ENCODE measurements at regions not wholly inside any gene's neighbourhood (a gene's known extent, or its start where the extent isn't known, plus 50 kb on each side); places are given as distances from the start of the nearest gene placed in this dataset.

- TF ChIP-seq, protein P1, sequence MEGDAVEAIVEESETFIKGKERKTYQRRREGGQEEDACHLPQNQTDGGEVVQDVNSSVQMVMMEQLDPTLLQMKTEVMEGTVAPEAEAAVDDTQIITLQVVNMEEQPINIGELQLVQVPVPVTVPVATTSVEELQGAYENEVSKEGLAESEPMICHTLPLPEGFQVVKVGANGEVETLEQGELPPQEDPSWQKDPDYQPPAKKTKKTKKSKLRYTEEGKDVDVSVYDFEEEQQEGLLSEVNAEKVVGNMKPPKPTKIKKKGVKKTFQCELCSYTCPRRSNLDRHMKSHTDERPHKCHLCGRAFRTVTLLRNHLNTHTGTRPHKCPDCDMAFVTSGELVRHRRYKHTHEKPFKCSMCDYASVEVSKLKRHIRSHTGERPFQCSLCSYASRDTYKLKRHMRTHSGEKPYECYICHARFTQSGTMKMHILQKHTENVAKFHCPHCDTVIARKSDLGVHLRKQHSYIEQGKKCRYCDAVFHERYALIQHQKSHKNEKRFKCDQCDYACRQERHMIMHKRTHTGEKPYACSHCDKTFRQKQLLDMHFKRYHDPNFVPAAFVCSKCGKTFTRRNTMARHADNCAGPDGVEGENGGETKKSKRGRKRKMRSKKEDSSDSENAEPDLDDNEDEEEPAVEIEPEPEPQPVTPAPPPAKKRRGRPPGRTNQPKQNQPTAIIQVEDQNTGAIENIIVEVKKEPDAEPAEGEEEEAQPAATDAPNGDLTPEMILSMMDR (conservative IDR thresholded peaks at IDR 0.05; ENCODE audit: low read length), result no peak
- TF ChIP-seq EZH2phosphoT487 (IDR thresholded peaks at IDR 0.05; ENCODE audit: borderline replicate concordance, low read depth, low read length), result no peak
These were observed 52.2 kb upstream of the INPP5A start for GRCh38 chr10:132485391-132485790.
